ENCODE measurements at regions not wholly inside any gene's neighbourhood (a gene's known extent, or its start where the extent isn't known, plus 50 kb on each side); places are given as distances from the start of the nearest gene placed in this dataset.

DNA sequence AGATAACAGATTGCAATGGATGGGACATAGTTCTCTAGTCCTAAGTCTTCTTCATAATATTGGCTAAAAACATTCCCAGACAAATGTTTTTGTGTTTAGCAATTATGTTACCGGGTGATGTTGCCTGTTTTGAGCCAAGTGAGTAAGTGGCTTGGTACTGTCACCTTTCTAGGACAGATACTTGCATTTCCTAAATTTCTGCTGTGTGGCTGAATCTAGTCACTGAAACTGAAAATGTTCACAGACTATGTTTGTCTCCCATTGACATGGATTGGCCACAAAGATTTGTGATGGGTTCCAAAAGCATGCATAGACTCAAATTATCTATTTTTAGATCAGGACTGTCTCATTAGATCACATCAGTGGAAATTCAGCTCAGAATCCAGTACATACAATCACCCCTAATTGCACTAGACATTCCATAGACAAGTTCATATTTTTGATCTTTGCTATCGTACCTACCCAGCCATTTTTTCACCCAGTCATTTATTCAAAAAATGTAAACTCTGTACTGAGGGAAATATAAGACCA lies 1222.1 kb upstream of the AUTS2 start:
- no peak overlapping the region for H3K4me3 ChIP-seq (replicated peaks; ENCODE audit: low read depth, low read length)
- TF ChIP-seq, protein P1, sequence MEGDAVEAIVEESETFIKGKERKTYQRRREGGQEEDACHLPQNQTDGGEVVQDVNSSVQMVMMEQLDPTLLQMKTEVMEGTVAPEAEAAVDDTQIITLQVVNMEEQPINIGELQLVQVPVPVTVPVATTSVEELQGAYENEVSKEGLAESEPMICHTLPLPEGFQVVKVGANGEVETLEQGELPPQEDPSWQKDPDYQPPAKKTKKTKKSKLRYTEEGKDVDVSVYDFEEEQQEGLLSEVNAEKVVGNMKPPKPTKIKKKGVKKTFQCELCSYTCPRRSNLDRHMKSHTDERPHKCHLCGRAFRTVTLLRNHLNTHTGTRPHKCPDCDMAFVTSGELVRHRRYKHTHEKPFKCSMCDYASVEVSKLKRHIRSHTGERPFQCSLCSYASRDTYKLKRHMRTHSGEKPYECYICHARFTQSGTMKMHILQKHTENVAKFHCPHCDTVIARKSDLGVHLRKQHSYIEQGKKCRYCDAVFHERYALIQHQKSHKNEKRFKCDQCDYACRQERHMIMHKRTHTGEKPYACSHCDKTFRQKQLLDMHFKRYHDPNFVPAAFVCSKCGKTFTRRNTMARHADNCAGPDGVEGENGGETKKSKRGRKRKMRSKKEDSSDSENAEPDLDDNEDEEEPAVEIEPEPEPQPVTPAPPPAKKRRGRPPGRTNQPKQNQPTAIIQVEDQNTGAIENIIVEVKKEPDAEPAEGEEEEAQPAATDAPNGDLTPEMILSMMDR (IDR thresholded peaks at IDR 0.05; ENCODE audit: low read length, missing control alignments), result no peak

DNA sequence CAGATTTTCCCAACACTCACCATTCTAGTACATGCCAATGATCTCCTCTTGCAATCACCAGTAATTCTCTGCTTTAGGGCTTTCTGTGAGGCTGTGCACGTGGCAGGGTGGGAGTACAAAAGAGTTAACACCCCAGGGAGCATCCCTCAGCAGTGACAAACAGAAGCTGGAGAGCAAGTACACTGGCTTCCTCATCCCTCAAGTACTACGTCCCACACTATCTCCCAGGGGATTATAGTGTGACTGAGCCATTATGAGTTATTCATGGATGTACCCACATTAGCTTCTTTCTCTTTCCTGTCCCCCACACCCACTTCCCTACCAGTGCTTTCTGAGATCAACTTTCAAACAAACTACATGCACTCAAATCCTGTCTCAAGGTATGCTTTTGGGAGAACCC lies 1216.5 kb upstream of the AUTS2 start:
- no peak for DNase-seq (ENCODE audit: low read depth)
- TF ChIP-seq, protein P1 (IDR thresholded peaks at IDR 0.05; ENCODE audit: low read length, missing control alignments), result no peak
- no peak overlapping the region for H3K4me3 ChIP-seq (replicated peaks; ENCODE audit: low read depth, low read length)

More for the DNA sequence above, 1222.1 kb upstream of the AUTS2 start:
- no peak for DNase-seq (ENCODE audit: low read depth)

DNA sequence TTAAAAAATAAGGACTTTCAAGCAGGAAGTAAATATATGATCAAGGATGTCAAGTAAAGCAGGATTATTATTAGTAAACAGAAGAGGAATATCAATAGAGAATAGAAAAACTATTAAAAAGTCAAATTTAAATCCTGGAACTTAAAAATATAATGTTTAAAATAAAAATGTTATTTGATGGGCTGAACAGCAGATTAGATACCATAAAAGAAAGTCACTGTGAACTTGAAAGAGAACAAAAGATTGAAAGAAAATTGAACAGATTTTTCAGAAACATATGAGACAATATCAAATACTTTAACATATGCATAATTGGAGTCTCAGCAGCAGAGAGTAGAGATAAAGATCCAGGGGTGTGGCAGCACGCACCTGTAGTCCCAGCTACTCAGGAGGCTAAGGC lies 1213.7 kb upstream of the AUTS2 start:
- no peak for DNase-seq (ENCODE audit: low read depth)
- no peak overlapping the region for H3K4me3 ChIP-seq (replicated peaks; ENCODE audit: low read depth, low read length)
- TF ChIP-seq, protein P1 (IDR thresholded peaks at IDR 0.05; ENCODE audit: low read length, missing control alignments), result no peak

DNA sequence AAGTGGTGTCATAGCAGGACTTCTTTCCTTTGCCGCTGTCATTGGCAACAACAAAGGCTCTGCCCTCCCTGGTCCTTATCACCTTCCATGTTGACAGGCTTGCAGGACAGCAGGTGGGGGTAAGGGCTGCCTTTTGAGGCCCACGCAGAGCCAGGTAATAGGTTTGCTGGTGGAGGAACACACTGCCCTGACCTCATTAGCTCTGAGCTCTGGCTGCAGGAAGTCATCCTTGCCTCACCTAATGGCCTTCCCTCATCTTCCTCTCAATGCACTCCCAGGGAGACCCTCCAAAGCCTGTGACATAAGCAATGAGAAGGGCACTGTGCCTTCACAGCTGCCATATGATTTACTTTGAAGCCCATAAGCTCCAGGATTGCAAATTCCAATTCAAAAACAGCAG lies 1205.2 kb upstream of the AUTS2 start:
- TF ChIP-seq, protein P1 (IDR thresholded peaks at IDR 0.05; ENCODE audit: low read length, missing control alignments), result no peak
- no peak for DNase-seq (ENCODE audit: low read depth)
- no peak overlapping the region for H3K4me3 ChIP-seq (replicated peaks; ENCODE audit: low read depth, low read length)

DNA sequence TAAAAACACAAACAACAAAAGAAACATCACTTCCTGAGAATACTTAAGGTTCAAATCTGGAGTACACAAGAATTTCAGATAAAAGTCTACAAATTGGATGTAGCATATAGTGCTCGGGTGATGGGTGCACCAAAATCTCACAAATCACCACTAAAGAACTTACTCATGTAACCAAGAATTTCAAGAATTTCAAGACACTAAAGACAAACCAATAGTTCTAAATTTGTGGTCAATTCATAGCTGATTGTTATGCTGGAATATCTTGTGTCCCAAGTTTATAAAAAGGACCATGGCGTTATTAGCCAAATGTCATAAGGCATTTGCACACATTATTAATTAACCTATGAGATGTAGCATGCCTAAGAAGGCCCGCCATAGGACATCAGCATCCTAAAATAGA lies 1204.1 kb upstream of the AUTS2 start:
- DNase-seq (ENCODE audit: low read depth), result no peak
- TF ChIP-seq, protein P1 (IDR thresholded peaks at IDR 0.05; ENCODE audit: low read length, missing control alignments), result no peak
- H3K4me3 ChIP-seq (replicated peaks; ENCODE audit: low read depth, low read length), result no peak overlapping the region

DNA sequence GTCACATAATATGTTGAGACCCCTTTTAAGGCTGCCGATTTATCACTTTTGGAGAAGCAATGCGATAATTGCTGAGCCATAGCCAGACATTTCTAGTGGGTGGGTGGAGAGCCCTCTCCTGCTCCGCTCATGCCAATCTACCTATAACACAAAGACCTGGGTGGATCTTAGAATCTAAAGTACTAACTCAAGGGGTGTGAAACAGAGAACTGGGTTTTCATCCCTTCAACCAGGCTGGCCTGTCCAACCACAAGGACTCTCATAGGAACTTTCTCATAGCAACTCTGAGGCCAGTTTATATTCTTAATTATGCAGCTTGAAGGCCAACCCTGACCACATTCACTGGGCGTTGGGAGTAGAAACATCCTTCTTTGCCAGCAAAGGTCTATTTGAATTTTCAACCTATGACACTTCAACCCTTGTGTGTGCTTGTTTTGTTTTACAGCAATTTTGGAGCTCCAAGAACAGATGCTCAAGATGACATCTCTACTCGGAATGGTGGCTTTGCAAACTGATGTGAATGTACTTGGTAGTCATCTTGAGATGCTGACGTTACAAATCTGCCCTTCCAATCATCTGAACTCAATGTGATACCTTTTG lies 1198.2 kb upstream of the AUTS2 start:
- H3K4me3 ChIP-seq (replicated peaks; ENCODE audit: low read depth, low read length), result no peak overlapping the region
- DNase-seq (ENCODE audit: low read depth), result no peak
- TF ChIP-seq, protein P1 (IDR thresholded peaks at IDR 0.05; ENCODE audit: low read length, missing control alignments), result no peak

DNA sequence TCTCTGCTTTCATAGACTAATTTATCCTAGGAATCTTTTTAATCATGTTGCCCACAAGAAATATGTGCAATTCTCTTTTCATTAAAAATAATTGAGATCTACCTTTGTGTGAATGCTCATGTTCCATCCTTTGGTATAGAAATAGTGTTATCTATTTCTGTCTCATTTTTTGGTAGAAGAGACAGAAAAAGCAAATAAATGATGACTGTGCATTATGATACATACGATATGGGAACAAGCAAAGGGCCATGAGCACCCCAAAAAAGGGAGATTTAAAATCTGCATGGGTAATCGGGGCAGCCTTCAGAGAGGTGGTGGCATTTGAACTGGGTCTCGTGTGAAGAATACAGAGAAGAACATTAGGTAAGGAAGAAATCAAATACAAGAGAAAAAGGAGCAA lies 1197.5 kb upstream of the AUTS2 start:
- DNase-seq (ENCODE audit: low read depth), result no peak
- TF ChIP-seq, protein P1 (IDR thresholded peaks at IDR 0.05; ENCODE audit: low read length, missing control alignments), result no peak
- no peak overlapping the region for H3K4me3 ChIP-seq (replicated peaks; ENCODE audit: low read depth, low read length)
